HG03280 (cell line): ENCODE measurements at regions not wholly inside any gene's neighbourhood (a gene's known extent, or its start where the extent isn't known, plus 50 kb on each side); places are given as distances from the start of the nearest gene placed in this dataset.
"Not testable (repeated sequence)": the region's sequence is repeated elsewhere in the genome, so short reads cannot be mapped to it uniquely, and the experiment has no call there.

Experiments used
- ATAC-seq: cut with Tn5 transposase; IDR thresholded peaks from one replicate; pipeline ENCODE4 v1.9.1; 2021; ENCODE audit warnings: mild to moderate bottlenecking, moderate library complexity; ENCODE audit not compliant: unreplicated experiment

- not testable (repeated sequence) for ATAC-seq
Measured at GRCh38 chr11:25486338-25486737, 845.6 kb upstream of the ANO3 start.

- not testable (repeated sequence) for ATAC-seq
Measured at GRCh38 chr11:25488176-25488575, 843.8 kb upstream of the ANO3 start.

GRCh38 chr11:25501426-25501825, 830.5 kb upstream of the ANO3 start:
- not testable (repeated sequence) for ATAC-seq

GRCh38 chr11:25515576-25515975, 816.4 kb upstream of the ANO3 start:
- no peak for ATAC-seq

- no peak for ATAC-seq
Measured at GRCh38 chr11:25520459-25520858, 811.5 kb upstream of the ANO3 start.

- no peak for ATAC-seq
Measured at GRCh38 chr11:25527841-25528240, 804.1 kb upstream of the ANO3 start.

GRCh38 chr11:25529572-25529971, 802.4 kb upstream of the ANO3 start:
- ATAC-seq, result no peak

- ATAC-seq, result no peak
Measured at GRCh38 chr11:25535467-25536272, 796.3 kb upstream of the ANO3 start.

- no peak for ATAC-seq
Measured at GRCh38 chr11:25536289-25536688, 795.6 kb upstream of the ANO3 start.

- no peak for ATAC-seq
Measured at GRCh38 chr11:25537393-25537792, 794.5 kb upstream of the ANO3 start.

GRCh38 chr11:25547292-25547691, 784.6 kb upstream of the ANO3 start:
- ATAC-seq, result no peak

- ATAC-seq, result no peak
Measured at GRCh38 chr11:25562417-25562816, 769.5 kb upstream of the ANO3 start.

GRCh38 chr11:25565846-25566245, 766.1 kb upstream of the ANO3 start:
- ATAC-seq, result no peak

- ATAC-seq, result no peak
Measured at GRCh38 chr11:25566298-25567200, 765.4 kb upstream of the ANO3 start.

GRCh38 chr11:25576320-25576719, 755.6 kb upstream of the ANO3 start:
- ATAC-seq, result no peak

GRCh38 chr11:25579554-25579953, 752.4 kb upstream of the ANO3 start:
- ATAC-seq, result not testable (repeated sequence)

GRCh38 chr11:25583596-25583995, 748.3 kb upstream of the ANO3 start:
- ATAC-seq, result no peak

GRCh38 chr11:25587496-25587895, 744.4 kb upstream of the ANO3 start:
- no peak for ATAC-seq

GRCh38 chr11:25593221-25593620, 738.7 kb upstream of the ANO3 start:
- no peak for ATAC-seq

GRCh38 chr11:25596701-25597100, 735.2 kb upstream of the ANO3 start:
- ATAC-seq, result no peak

- ATAC-seq, result no peak
Measured at GRCh38 chr11:25597696-25598095, 734.2 kb upstream of the ANO3 start.

- no peak for ATAC-seq
Measured at GRCh38 chr11:25602149-25602548, 729.8 kb upstream of the ANO3 start.
